ENCODE measurements at regions not wholly inside any gene's neighbourhood (a gene's known extent, or its start where the extent isn't known, plus 50 kb on each side); places are given as distances from the start of the nearest gene placed in this dataset.

GRCh38 chr13:58500938-58501337, 869.4 kb downstream of the PCDH17 start:
- TF ChIP-seq MTA3 (IDR thresholded peaks at IDR 0.05; ENCODE audit: borderline replicate concordance, low read length) (no peak), POLR2A (IDR thresholded peaks at IDR 0.05; ENCODE audit: low read depth, low read length) (no peak), CHD2 (IDR thresholded peaks at IDR 0.05; ENCODE audit: borderline replicate concordance, low read depth, low read length) (no peak), NR2C2 (IDR thresholded peaks at IDR 0.05; ENCODE audit: borderline replicate concordance, control insufficient read depth, insufficient read length, low read depth) (no peak), MYC (IDR thresholded peaks at IDR 0.05; ENCODE audit: insufficient read depth, insufficient read length, insufficient replicate concordance, low read length, severe bottlenecking) (no peak), EP300 (IDR thresholded peaks at IDR 0.05; ENCODE audit: borderline replicate concordance in 1 of 2, control insufficient read depth in 1 of 2, low read depth in 2 of 2, low read length in 2 of 2) (no peak), ZBTB33 (IDR thresholded peaks at IDR 0.05) (no peak), ATF2 (IDR thresholded peaks at IDR 0.05; ENCODE audit: low read length) (no peak), CTCF (IDR thresholded peaks at IDR 0.05 in 2 of 3, conservative IDR thresholded peaks at IDR 0.05 in 1 of 3; ENCODE audit: control insufficient read depth in 2 of 3, extremely low read depth in 1 of 3, insufficient read depth in 1 of 3, low read depth in 3 of 3, low read length in 3 of 3) (no peak), USF2 (IDR thresholded peaks at IDR 0.05; ENCODE audit: borderline replicate concordance, low read depth, low read length) (no peak), EED (IDR thresholded peaks at IDR 0.05; ENCODE audit: low read depth) (no peak), USF1 (IDR thresholded peaks at IDR 0.05; ENCODE audit: borderline replicate concordance, extremely low read length, insufficient read depth, low read depth, low read length) (no peak)
